Panc1 (cell line): ENCODE measurements at regions not wholly inside any gene's neighbourhood (a gene's known extent, or its start where the extent isn't known, plus 50 kb on each side); places are given as distances from the start of the nearest gene placed in this dataset.

Source experiments
- ATAC-seq: fragments of 200-7000 bp; cut with Tn5 transposase; 2 replicates; pipeline ENCODE4 v1.9.1; 2020; ENCODE audit warnings: mild to moderate bottlenecking, moderate library complexity
- BruUV-seq: library from RNA; stranded (reverse); fragments of 400-500 nt; replicated peaks from 2 replicates; lab custom pipeline; 2021; lab: Mats Ljungman, UMichigan
- CTCF ChIA-PET: fragments of 300-600 bp; sonication (Branson Sonifier 250); formaldehyde crosslinking; loops from one replicate; lab custom pipeline; 2022; ENCODE audit warnings: antibody characterized with exemption; lab: Charles Lee
- POLR2A ChIA-PET: fragments of 300-600 bp; sonication (Branson Sonifier 250); formaldehyde crosslinking; loops from one replicate; lab custom pipeline; 2022; ENCODE audit warnings: antibody characterized with exemption; lab: Charles Lee
- DNase-seq: peaks from one replicate; pipeline ENCODE4 v3.0.0-alpha.2; 2010; ENCODE audit warnings: low read depth, low spot score
- H3K27ac ChIP-seq: 2 replicates; pipeline ENCODE4 v1.5.1; 2011; ENCODE audit warnings: mild to moderate bottlenecking, low read length, inconsistent platforms
- H3K27me3 ChIP-seq: fragments of 200-500 bp; sonication (Bioruptor generic); 2 replicates; pipeline ENCODE4 v1.6.0; 2014; ENCODE audit warnings: low read length, inconsistent platforms; ENCODE audit not compliant: control insufficient read depth, insufficient read depth
- H3K36me3 ChIP-seq: fragments of 200-500 bp; sonication (Bioruptor generic); 2 replicates; pipeline ENCODE4 v1.5.1; 2014; ENCODE audit warnings: inconsistent platforms, mild to moderate bottlenecking, low read length, moderate library complexity; ENCODE audit not compliant: control insufficient read depth, insufficient read depth
- H3K4me1 ChIP-seq: 2 replicates; pipeline ENCODE4 v1.5.1; 2011; ENCODE audit warnings: inconsistent platforms, mild to moderate bottlenecking, low read length, moderate library complexity; ENCODE audit not compliant: control insufficient read depth, insufficient read depth
- H3K4me3 ChIP-seq, 2 experiments: 2 replicates each; pipeline ENCODE4 v1.5.1; 2011 to 2012; ENCODE audit warnings: low read depth in 2 of 2, low read length in 2 of 2, mild to moderate bottlenecking in 2 of 2, inconsistent platforms in 1 of 2, moderate library complexity in 1 of 2
- H3K9me3 ChIP-seq: fragments of 200-500 bp; sonication (Bioruptor generic); 2 replicates; pipeline ENCODE4 v1.5.1; 2014; ENCODE audit warnings: low read depth, mild to moderate bottlenecking, inconsistent platforms, low read length, moderate library complexity; ENCODE audit not compliant: control insufficient read depth, insufficient read depth
- CTCF ChIP-seq: fragments of 450-650 bp; IDR thresholded peaks from 2 replicates; pipeline ENCODE4 v1.5.1; 2017; ENCODE audit warnings: mild to moderate bottlenecking
- POLR2AphosphoS5 ChIP-seq: IDR thresholded peaks from 2 replicates; pipeline ENCODE4 v1.6.1; 2012; ENCODE audit warnings: mild to moderate bottlenecking, low read depth, low read length, moderate library complexity
- REST ChIP-seq, 2 experiments: IDR thresholded peaks; 2 replicates each; pipeline ENCODE4 v1.6.1; 2011 to 2012; ENCODE audit warnings: low read depth in 2 of 2, control low read depth in 1 of 2, low read length in 1 of 2, mild to moderate bottlenecking in 1 of 2, moderate library complexity in 1 of 2; ENCODE audit not compliant: insufficient read depth in 1 of 2
- SIN3A ChIP-seq: IDR thresholded peaks from 2 replicates; pipeline ENCODE4 v1.6.1; 2012; ENCODE audit warnings: low read depth, mild to moderate bottlenecking, low read length, moderate library complexity, borderline replicate concordance; ENCODE audit not compliant: insufficient read depth
- TCF7L2 ChIP-seq: IDR thresholded peaks from 2 replicates; pipeline ENCODE4 v1.6.1; 2011; ENCODE audit warnings: mild to moderate bottlenecking, low read depth, low read length, inconsistent platforms
- in situ Hi-C: cut with HindIII; loops from 2 replicates; pipeline ENCODE4 v1.10.0; 2016; ENCODE audit warnings: low sequenced_read_pairs, low pct_unique_long_range_greater_than_20kb
- intact Hi-C: fragments of 100-400 bp; cut with micrococcal nuclease; formaldehyde crosslinking; loops from one replicate; pipeline ENCODE4 v1.10.0; 2022; ENCODE audit not compliant: unreplicated experiment

GRCh38 chr13:44045180-44045562 lies 165.5 kb downstream of the LACC1 start:
- Histone ChIP-seq H3K36me3 (no peaks in the 10 kb centered on the region), H3K4me1 (no peaks in the 10 kb centered on the region), H3K4me3 (no peak overlapping the region), H3K27ac (no peak overlapping the region), H3K27me3 (no peaks in the 10 kb centered on the region; the same call in none of the 2 replicates), H3K9me3 (no peaks in the 10 kb centered on the region)
- ChIA-PET POLR2A (no interaction called here), CTCF (no interaction called here)
- BruUV-seq = no TSS peak
- in situ Hi-C loops = no loop called here
- DNase-seq = no peak
- intact Hi-C loops = no loop called here
- no peak for TF ChIP-seq SIN3A
- no peak for TF ChIP-seq TCF7L2
- TF ChIP-seq CTCF = no peak
- no peak for TF ChIP-seq REST (IDR thresholded peaks at IDR 0.05; ENCODE audit: insufficient read depth in 1 of 2, low read depth in 2 of 2, low read length in 1 of 2)
- TF ChIP-seq POLR2AphosphoS5 = no peak
- ATAC-seq = no peak

GRCh38 chr13:44046428-44046827 lies 166.7 kb downstream of the LACC1 start:
- Histone ChIP-seq H3K9me3 (no peaks in the 10 kb centered on the region), H3K4me1 (no peaks in the 10 kb centered on the region), H3K4me3 (no peak overlapping the region), H3K27me3 (no peaks in the 10 kb centered on the region; the same call in none of the 2 replicates), H3K27ac (no peak overlapping the region), H3K36me3 (no peaks in the 10 kb centered on the region)
- intact Hi-C loops = no loop called here
- ChIA-PET CTCF (interaction anchor here (1.2 kb wide), 1 partner anchor 70 kb away, joined by 4 read pairs; no protein-coding TSS in a partner anchor), POLR2A (no interaction called here)
- DNase-seq = no peak
- in situ Hi-C loops = no loop called here
- no peak for ATAC-seq
- TF ChIP-seq CTCF (no peak), SIN3A (no peak), REST (IDR thresholded peaks at IDR 0.05; ENCODE audit: insufficient read depth in 1 of 2, low read depth in 2 of 2, low read length in 1 of 2) (no peak), POLR2AphosphoS5 (no peak), TCF7L2 (no peak)
- BruUV-seq = no TSS peak
